HepG2 (cell line): ENCODE measurements at regions not wholly inside any gene's neighbourhood (a gene's known extent, or its start where the extent isn't known, plus 50 kb on each side); places are given as distances from the start of the nearest gene placed in this dataset.
A peak's percentile ranks its signal among the peaks of the same experiment; 100 is the strongest.

Experiments
- ARHGAP35 ChIP-seq: sonication (generic); formaldehyde crosslinking; IDR thresholded peaks from 2 replicates; pipeline ENCODE4 v1.9.0; 2022; ENCODE audit warnings: mild to moderate bottlenecking, inconsistent platforms, moderate library complexity, missing genetic modification reagents, borderline replicate concordance
- CBX2 ChIP-seq, 2 experiments: fragments of 200-600 bp in 1 of 2; sonication (generic); formaldehyde crosslinking in 1 of 2; IDR thresholded peaks; 2 replicates each; pipeline versions ENCODE4 v1.7.0 to v1.8.1; 2018 to 2022; ENCODE audit warnings: low read depth in 2 of 2, low read length in 1 of 2, mild to moderate bottlenecking in 1 of 2, missing genetic modification reagents in 1 of 2
- HNRNPL ChIP-seq: fragments of 200-400 bp; formaldehyde crosslinking; IDR thresholded peaks from 2 replicates; pipeline ENCODE4 v1.6.1; 2017; ENCODE audit warnings: mild to moderate bottlenecking, low read depth, low read length
- HOXA7 ChIP-seq: sonication (generic); formaldehyde crosslinking; IDR thresholded peaks from 2 replicates; pipeline ENCODE4 v1.8.1; 2022; ENCODE audit warnings: mild to moderate bottlenecking, missing genetic modification reagents, moderate library complexity
- JARID2 ChIP-seq: sonication (generic); formaldehyde crosslinking; IDR thresholded peaks from 2 replicates; pipeline ENCODE4 v1.8.1; 2023; ENCODE audit warnings: missing genetic modification reagents, inconsistent platforms; ENCODE audit not compliant: insufficient replicate concordance
- RFX3 ChIP-seq: IDR thresholded peaks from 2 replicates; pipeline ENCODE4 v1.6.1; 2016; ENCODE audit warnings: missing biosample characterization, missing genetic modification reagents
- ZNF496 ChIP-seq: sonication (generic); formaldehyde crosslinking; IDR thresholded peaks from 2 replicates; pipeline ENCODE4 v1.8.1; 2023; ENCODE audit warnings: mild to moderate bottlenecking, moderate library complexity, missing genetic modification reagents; ENCODE audit not compliant: insufficient replicate concordance
- TF ChIP-seq, protein P1 (sequence below): sonication (generic); formaldehyde crosslinking; IDR thresholded peaks from 2 replicates; pipeline ENCODE4 v1.4.0; 2020; ENCODE audit warnings: mild to moderate bottlenecking, missing genetic modification reagents
- TF ChIP-seq, protein P2 (sequence below): fragments of 450-650 bp; IDR thresholded peaks from 2 replicates; pipeline ENCODE4 v1.6.1; 2017
- TF ChIP-seq, protein P3 (sequence below): sonication (generic); formaldehyde crosslinking; conservative IDR thresholded peaks from 2 replicates; pipeline ENCODE4 v1.8.0; 2022; ENCODE audit warnings: missing genetic modification reagents
- TF ChIP-seq, protein P4 (sequence below), 2 experiments: sonication (generic) in 1 of 2; formaldehyde crosslinking in 1 of 2; IDR thresholded peaks; 2 replicates each; pipeline versions ENCODE4 v1.4.0 to v1.6.1; 2016 to 2020; ENCODE audit warnings: borderline replicate concordance in 1 of 2, low read depth in 1 of 2, mild to moderate bottlenecking in 1 of 2, missing genetic modification reagents in 1 of 2
- TF ChIP-seq, protein P5 (sequence below): sonication (generic); formaldehyde crosslinking; IDR thresholded peaks from 2 replicates; pipeline ENCODE4 v1.5.1; 2020; ENCODE audit warnings: mild to moderate bottlenecking, missing genetic modification reagents, borderline replicate concordance

DNA sequence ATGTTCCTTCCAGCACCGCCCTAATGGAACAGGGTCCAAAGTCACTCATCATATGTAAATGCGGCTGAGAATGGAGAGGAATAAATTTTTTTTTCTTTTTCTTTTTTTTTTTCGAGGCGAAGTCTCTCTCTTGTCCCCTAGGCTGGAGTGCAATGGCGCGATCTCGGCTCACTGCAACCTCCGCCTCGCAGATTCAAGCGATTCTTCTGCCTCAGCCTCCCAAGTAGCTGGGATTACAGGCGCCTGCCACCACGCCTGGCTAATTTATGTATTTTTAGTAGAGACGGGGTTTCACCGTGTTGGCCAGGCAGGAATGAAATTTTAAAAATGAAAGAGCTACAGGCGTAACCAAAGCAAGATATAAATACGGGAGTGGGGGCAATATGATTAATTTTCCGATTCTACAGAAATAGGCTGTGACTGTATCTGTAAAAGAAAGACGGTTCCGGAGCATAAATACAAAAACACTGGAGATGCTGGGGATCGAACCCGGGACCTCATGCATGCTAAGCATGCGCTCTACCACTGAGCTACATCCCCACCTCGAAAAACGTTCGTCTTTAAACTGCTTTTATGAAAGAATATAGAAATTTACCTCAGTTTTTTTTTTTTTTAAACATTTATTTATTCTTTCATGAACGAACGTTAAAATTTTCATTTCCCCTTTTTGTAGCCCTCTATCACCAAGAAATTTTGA, 132.2 kb downstream of the GPX5 start (continued):
- TF ChIP-seq, protein P1, sequence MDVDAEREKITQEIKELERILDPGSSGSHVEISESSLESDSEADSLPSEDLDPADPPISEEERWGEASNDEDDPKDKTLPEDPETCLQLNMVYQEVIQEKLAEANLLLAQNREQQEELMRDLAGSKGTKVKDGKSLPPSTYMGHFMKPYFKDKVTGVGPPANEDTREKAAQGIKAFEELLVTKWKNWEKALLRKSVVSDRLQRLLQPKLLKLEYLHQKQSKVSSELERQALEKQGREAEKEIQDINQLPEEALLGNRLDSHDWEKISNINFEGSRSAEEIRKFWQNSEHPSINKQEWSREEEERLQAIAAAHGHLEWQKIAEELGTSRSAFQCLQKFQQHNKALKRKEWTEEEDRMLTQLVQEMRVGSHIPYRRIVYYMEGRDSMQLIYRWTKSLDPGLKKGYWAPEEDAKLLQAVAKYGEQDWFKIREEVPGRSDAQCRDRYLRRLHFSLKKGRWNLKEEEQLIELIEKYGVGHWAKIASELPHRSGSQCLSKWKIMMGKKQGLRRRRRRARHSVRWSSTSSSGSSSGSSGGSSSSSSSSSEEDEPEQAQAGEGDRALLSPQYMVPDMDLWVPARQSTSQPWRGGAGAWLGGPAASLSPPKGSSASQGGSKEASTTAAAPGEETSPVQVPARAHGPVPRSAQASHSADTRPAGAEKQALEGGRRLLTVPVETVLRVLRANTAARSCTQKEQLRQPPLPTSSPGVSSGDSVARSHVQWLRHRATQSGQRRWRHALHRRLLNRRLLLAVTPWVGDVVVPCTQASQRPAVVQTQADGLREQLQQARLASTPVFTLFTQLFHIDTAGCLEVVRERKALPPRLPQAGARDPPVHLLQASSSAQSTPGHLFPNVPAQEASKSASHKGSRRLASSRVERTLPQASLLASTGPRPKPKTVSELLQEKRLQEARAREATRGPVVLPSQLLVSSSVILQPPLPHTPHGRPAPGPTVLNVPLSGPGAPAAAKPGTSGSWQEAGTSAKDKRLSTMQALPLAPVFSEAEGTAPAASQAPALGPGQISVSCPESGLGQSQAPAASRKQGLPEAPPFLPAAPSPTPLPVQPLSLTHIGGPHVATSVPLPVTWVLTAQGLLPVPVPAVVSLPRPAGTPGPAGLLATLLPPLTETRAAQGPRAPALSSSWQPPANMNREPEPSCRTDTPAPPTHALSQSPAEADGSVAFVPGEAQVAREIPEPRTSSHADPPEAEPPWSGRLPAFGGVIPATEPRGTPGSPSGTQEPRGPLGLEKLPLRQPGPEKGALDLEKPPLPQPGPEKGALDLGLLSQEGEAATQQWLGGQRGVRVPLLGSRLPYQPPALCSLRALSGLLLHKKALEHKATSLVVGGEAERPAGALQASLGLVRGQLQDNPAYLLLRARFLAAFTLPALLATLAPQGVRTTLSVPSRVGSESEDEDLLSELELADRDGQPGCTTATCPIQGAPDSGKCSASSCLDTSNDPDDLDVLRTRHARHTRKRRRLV (CRISPR knock-in tag): 0 out of 2 replicates have a peak, but pooled peaks have one; percentile 50
- TF ChIP-seq ARHGAP35 (CRISPR knock-in tag): no peak
- 0 out of 2 replicates have a peak, but pooled peaks have one; percentile 72 for TF ChIP-seq CBX2 (IDR thresholded peaks at IDR 0.05; ENCODE audit: low read depth, low read length)
- no peak for TF ChIP-seq CBX2 (CRISPR knock-in tag; IDR thresholded peaks at IDR 0.05; ENCODE audit: low read depth)
- TF ChIP-seq, protein P2, sequence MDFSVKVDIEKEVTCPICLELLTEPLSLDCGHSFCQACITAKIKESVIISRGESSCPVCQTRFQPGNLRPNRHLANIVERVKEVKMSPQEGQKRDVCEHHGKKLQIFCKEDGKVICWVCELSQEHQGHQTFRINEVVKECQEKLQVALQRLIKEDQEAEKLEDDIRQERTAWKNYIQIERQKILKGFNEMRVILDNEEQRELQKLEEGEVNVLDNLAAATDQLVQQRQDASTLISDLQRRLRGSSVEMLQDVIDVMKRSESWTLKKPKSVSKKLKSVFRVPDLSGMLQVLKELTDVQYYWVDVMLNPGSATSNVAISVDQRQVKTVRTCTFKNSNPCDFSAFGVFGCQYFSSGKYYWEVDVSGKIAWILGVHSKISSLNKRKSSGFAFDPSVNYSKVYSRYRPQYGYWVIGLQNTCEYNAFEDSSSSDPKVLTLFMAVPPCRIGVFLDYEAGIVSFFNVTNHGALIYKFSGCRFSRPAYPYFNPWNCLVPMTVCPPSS: no peak
- TF ChIP-seq JARID2: no peak
- no peak for TF ChIP-seq ZNF496 (CRISPR knock-in tag)
- TF ChIP-seq, protein P3, sequence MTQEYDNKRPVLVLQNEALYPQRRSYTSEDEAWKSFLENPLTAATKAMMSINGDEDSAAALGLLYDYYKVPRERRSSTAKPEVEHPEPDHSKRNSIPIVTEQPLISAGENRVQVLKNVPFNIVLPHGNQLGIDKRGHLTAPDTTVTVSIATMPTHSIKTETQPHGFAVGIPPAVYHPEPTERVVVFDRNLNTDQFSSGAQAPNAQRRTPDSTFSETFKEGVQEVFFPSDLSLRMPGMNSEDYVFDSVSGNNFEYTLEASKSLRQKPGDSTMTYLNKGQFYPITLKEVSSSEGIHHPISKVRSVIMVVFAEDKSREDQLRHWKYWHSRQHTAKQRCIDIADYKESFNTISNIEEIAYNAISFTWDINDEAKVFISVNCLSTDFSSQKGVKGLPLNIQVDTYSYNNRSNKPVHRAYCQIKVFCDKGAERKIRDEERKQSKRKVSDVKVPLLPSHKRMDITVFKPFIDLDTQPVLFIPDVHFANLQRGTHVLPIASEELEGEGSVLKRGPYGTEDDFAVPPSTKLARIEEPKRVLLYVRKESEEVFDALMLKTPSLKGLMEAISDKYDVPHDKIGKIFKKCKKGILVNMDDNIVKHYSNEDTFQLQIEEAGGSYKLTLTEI (CRISPR knock-in tag): no peak
- TF ChIP-seq RFX3 (CRISPR knock-in tag): no peak
- no peak for TF ChIP-seq HOXA7 (CRISPR knock-in tag)
- TF ChIP-seq HNRNPL: no peak
- TF ChIP-seq, protein P4, sequence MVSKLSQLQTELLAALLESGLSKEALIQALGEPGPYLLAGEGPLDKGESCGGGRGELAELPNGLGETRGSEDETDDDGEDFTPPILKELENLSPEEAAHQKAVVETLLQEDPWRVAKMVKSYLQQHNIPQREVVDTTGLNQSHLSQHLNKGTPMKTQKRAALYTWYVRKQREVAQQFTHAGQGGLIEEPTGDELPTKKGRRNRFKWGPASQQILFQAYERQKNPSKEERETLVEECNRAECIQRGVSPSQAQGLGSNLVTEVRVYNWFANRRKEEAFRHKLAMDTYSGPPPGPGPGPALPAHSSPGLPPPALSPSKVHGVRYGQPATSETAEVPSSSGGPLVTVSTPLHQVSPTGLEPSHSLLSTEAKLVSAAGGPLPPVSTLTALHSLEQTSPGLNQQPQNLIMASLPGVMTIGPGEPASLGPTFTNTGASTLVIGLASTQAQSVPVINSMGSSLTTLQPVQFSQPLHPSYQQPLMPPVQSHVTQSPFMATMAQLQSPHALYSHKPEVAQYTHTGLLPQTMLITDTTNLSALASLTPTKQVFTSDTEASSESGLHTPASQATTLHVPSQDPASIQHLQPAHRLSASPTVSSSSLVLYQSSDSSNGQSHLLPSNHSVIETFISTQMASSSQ (IDR thresholded peaks at IDR 0.05; ENCODE audit: low read depth): no peak
- TF ChIP-seq, protein P4 (CRISPR knock-in tag; IDR thresholded peaks at IDR 0.05; ENCODE audit: borderline replicate concordance): no peak
- TF ChIP-seq, protein P5, sequence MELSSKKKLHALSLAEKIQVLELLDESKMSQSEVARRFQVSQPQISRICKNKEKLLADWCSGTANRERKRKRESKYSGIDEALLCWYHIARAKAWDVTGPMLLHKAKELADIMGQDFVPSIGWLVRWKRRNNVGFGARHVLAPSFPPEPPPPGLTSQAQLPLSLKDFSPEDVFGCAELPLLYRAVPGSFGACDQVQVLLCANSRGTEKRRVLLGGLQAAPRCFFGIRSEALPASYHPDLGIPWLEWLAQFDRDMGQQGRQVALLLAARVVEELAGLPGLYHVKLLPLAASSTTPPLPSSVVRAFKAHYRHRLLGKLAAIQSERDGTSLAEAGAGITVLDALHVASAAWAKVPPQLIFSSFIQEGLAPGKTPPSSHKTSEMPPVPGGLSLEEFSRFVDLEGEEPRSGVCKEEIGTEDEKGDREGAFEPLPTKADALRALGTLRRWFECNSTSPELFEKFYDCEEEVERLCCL: no peak
